ENCODE measurements at regions not wholly inside any gene's neighbourhood (a gene's known extent, or its start where the extent isn't known, plus 50 kb on each side); places are given as distances from the start of the nearest gene placed in this dataset.

- ATAC-seq, result no peak
Observed at GRCh38 chr18:26729449-26729848, 136.1 kb downstream of the AQP4 start.

DNA sequence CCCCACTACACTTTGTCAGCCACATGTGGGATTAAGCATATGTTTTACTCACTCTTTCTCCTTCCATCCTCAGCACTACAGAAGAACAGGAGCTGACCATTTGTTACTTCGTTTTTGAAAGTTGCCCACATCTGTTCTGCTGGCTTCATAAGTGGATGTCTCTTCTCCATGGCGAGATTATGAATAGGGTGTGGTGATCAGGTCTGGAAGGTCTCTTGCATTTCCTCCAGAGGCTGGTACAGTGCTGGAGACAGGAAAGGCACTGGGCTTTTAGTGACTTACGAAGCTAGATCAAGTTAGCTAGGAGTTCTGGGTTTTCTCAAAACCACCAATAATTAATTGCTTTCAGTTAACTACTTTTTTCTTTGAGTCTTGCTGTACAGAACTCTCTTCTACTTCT is 136.5 kb downstream of the AQP4 start:
- TF ChIP-seq ZFP3 (CRISPR knock-in tag; IDR thresholded peaks at IDR 0.05) (no peak), PPARA (CRISPR knock-in tag; IDR thresholded peaks at IDR 0.05; ENCODE audit: borderline replicate concordance) (no peak), SNAI2 (CRISPR knock-in tag; IDR thresholded peaks at IDR 0.05) (no peak), BACH2 (CRISPR knock-in tag; IDR thresholded peaks at IDR 0.05; ENCODE audit: borderline replicate concordance) (no peak), OSR1 (CRISPR knock-in tag; IDR thresholded peaks at IDR 0.05) (no peak), ZNF70 (CRISPR knock-in tag; IDR thresholded peaks at IDR 0.05) (no peak), RARB (CRISPR knock-in tag; IDR thresholded peaks at IDR 0.05) (no peak), TCF4 (CRISPR knock-in tag; IDR thresholded peaks at IDR 0.05; ENCODE audit: borderline replicate concordance) (no peak), TOX (CRISPR knock-in tag; IDR thresholded peaks at IDR 0.05; ENCODE audit: borderline replicate concordance) (no peak), ZFP30 (CRISPR knock-in tag; IDR thresholded peaks at IDR 0.05) (no peak), CSRNP3 (CRISPR knock-in tag; IDR thresholded peaks at IDR 0.05) (no peak), ZNF565 (CRISPR knock-in tag; conservative IDR thresholded peaks at IDR 0.05; ENCODE audit: low read depth) (no peak), CSDC2 (CRISPR knock-in tag; IDR thresholded peaks at IDR 0.05) (no peak), ISL1 (CRISPR knock-in tag; IDR thresholded peaks at IDR 0.05) (no peak), PATZ1 (CRISPR knock-in tag; IDR thresholded peaks at IDR 0.05; ENCODE audit: borderline replicate concordance) (no peak), POU6F1 (CRISPR knock-in tag; IDR thresholded peaks at IDR 0.05; ENCODE audit: borderline replicate concordance, low read depth) (no peak), ZC3H10 (CRISPR knock-in tag; IDR thresholded peaks at IDR 0.05) (no peak), CREB5 (CRISPR knock-in tag; IDR thresholded peaks at IDR 0.05; ENCODE audit: low read depth) (no peak), ZNF8 (CRISPR knock-in tag; IDR thresholded peaks at IDR 0.05) (no peak)
- no peak for ATAC-seq

More at GRCh38 chr18:26729449-26729848, 136.1 kb downstream of the AQP4 start:
- TF ChIP-seq GLIS3 (CRISPR knock-in tag; IDR thresholded peaks at IDR 0.05), result no peak
- TF ChIP-seq POU6F1 (CRISPR knock-in tag; IDR thresholded peaks at IDR 0.05; ENCODE audit: borderline replicate concordance, low read depth), result no peak
- no peak for TF ChIP-seq RARB (CRISPR knock-in tag; IDR thresholded peaks at IDR 0.05)
- no peak for TF ChIP-seq BACH2 (CRISPR knock-in tag; IDR thresholded peaks at IDR 0.05; ENCODE audit: borderline replicate concordance)
- TF ChIP-seq CREB5 (CRISPR knock-in tag; IDR thresholded peaks at IDR 0.05; ENCODE audit: low read depth), result no peak
- no peak for TF ChIP-seq ZC3H10 (CRISPR knock-in tag; IDR thresholded peaks at IDR 0.05)
- TF ChIP-seq ESRRG (CRISPR knock-in tag; IDR thresholded peaks at IDR 0.05), result no peak
- TF ChIP-seq ZFP3 (CRISPR knock-in tag; IDR thresholded peaks at IDR 0.05), result no peak
- TF ChIP-seq ARNTL (CRISPR knock-in tag; IDR thresholded peaks at IDR 0.05; ENCODE audit: borderline replicate concordance, low read depth), result no peak
- no peak for TF ChIP-seq TOX (CRISPR knock-in tag; IDR thresholded peaks at IDR 0.05; ENCODE audit: borderline replicate concordance)
- no peak for TF ChIP-seq CSRNP3 (CRISPR knock-in tag; IDR thresholded peaks at IDR 0.05)
